CD14-positive monocyte (primary cell): ENCODE measurements at regions not wholly inside any gene's neighbourhood (a gene's known extent, or its start where the extent isn't known, plus 50 kb on each side); places are given as distances from the start of the nearest gene placed in this dataset.

Experiments
- DNase-seq, 3 donors: peaks; one replicate each; pipeline ENCODE4 v3.0.0-alpha.2; 2011 to 2022
- H2AFZ ChIP-seq: 2 replicates; pipeline ENCODE4 v1.6.0; 2012; ENCODE audit warnings: mild to moderate bottlenecking, low read depth, low read length, inconsistent platforms; ENCODE audit not compliant: insufficient read depth, poor library complexity, severe bottlenecking
- H3K27ac ChIP-seq, 2 donors: 1 replicate in 1 of 2; 2 replicates in 1 of 2; pipeline ENCODE4 v1.5.1; 2012 to 2013; ENCODE audit warnings: low read length in 2 of 2, control low read depth in 1 of 2, inconsistent platforms in 1 of 2, low read depth in 1 of 2, mild to moderate bottlenecking in 1 of 2
- H3K27me3 ChIP-seq, 2 donors: one replicate each; pipeline versions ENCODE4 v1.6.0 to v1.6.1; 2011 to 2013; ENCODE audit warnings: low read length in 2 of 2; ENCODE audit not compliant: control insufficient read depth in 2 of 2, insufficient read depth in 2 of 2
- H3K36me3 ChIP-seq, 2 donors: replicated peaks in 1 of 2; 1 replicate in 1 of 2; 2 replicates in 1 of 2; pipeline versions ENCODE4 v1.5.1 to v1.6.1; 2012 to 2013; ENCODE audit warnings: low read length in 2 of 2, control low read depth in 1 of 2, inconsistent platforms in 1 of 2, mild to moderate bottlenecking in 1 of 2; ENCODE audit not compliant: insufficient read depth in 2 of 2, control insufficient read depth in 1 of 2
- H3K4me1 ChIP-seq, 2 donors: 1 replicate in 1 of 2; 2 replicates in 1 of 2; pipeline versions ENCODE4 v1.5.1 to v1.6.1; 2012 to 2013; ENCODE audit warnings: low read length in 2 of 2, control low read depth in 1 of 2, inconsistent platforms in 1 of 2, mild to moderate bottlenecking in 1 of 2, moderate library complexity in 1 of 2; ENCODE audit not compliant: insufficient read depth in 2 of 2, control insufficient read depth in 1 of 2
- H3K4me2 ChIP-seq: replicated peaks from 2 replicates; pipeline ENCODE3; 2012; ENCODE audit warnings: low read length, moderate library complexity, mild to moderate bottlenecking; ENCODE audit not compliant: poor library complexity, severe bottlenecking; ENCODE audit errors: extremely low read depth
- H3K4me3 ChIP-seq, 3 experiments: fragments of 200-600 bp in 1 of 3; sonication (generic) in 1 of 3; replicated peaks in 1 of 3; 1 replicate in 2 of 3; 2 replicates in 1 of 3; pipeline ENCODE4 v1.5.1; 2011 to 2013; ENCODE audit warnings: low read length in 3 of 3, mild to moderate bottlenecking in 3 of 3, control low read depth in 2 of 3, low read depth in 2 of 3, inconsistent platforms in 1 of 3, moderate library complexity in 1 of 3
- H3K79me2 ChIP-seq: 2 replicates; pipeline ENCODE4 v1.6.0; 2012; ENCODE audit warnings: mild to moderate bottlenecking, control low read depth, inconsistent platforms, low read length, moderate library complexity; ENCODE audit not compliant: insufficient read depth
- H3K9ac ChIP-seq: 2 replicates; pipeline ENCODE4 v1.6.0; 2017; ENCODE audit warnings: low read length, mild to moderate bottlenecking; ENCODE audit not compliant: insufficient read depth, poor library complexity, severe bottlenecking
- H3K9me3 ChIP-seq, 2 donors: replicated peaks in 1 of 2; 1 replicate in 1 of 2; 2 replicates in 1 of 2; pipeline versions ENCODE4 v1.5.1 to v1.6.1; 2012 to 2013; ENCODE audit warnings: low read length in 2 of 2, control low read depth in 1 of 2; ENCODE audit not compliant: control insufficient read depth in 1 of 2, insufficient read depth in 1 of 2
- H4K20me1 ChIP-seq: 2 replicates; pipeline ENCODE4 v1.6.0; 2012; ENCODE audit warnings: mild to moderate bottlenecking, low read length, control low read depth, moderate library complexity; ENCODE audit not compliant: insufficient read depth
- H3K27ac Mint-ChIP-seq, 7 donors: one replicate each; pipeline ENCODE4 v1.8.0; 2020; ENCODE audit warnings: mild to moderate bottlenecking in 7 of 7, mixed read lengths in 7 of 7, moderate library complexity in 6 of 7, inconsistent platforms in 2 of 7
- H3K27me3 Mint-ChIP-seq, 3 donors: one replicate each; pipeline ENCODE4 v1.8.0; 2021 to 2022; ENCODE audit warnings: low read depth in 3 of 3, mild to moderate bottlenecking in 3 of 3, mixed read lengths in 3 of 3, moderate library complexity in 3 of 3, inconsistent platforms in 1 of 3
- H3K36me3 Mint-ChIP-seq, 2 donors: one replicate each; pipeline ENCODE4 v1.8.0; 2020; ENCODE audit warnings: mixed read lengths in 2 of 2, inconsistent platforms in 1 of 2, mild to moderate bottlenecking in 1 of 2
- H3K4me1 Mint-ChIP-seq: one replicate; pipeline ENCODE4 v1.8.0; 2020; ENCODE audit warnings: mild to moderate bottlenecking, mixed read lengths
- H3K4me3 Mint-ChIP-seq, 2 donors: one replicate each; pipeline ENCODE4 v1.8.0; 2020; ENCODE audit warnings: mild to moderate bottlenecking in 2 of 2, mixed read lengths in 2 of 2, moderate library complexity in 1 of 2
- H3K9me3 Mint-ChIP-seq, 7 donors: one replicate each; pipeline ENCODE4 v1.8.0; 2020 to 2022; ENCODE audit warnings: mixed read lengths in 7 of 7, mild to moderate bottlenecking in 6 of 7, moderate library complexity in 6 of 7, inconsistent platforms in 2 of 7
- CTCF ChIP-seq: fragments of 200-600 bp; IDR thresholded peaks from one replicate; pipeline ENCODE4 v1.8.0; 2022; ENCODE audit warnings: antibody characterized with exemption, mild to moderate bottlenecking
- WGBS: methylation state at CpG from one replicate; pipeline ENCODE4 v1.1.5; 2013; ENCODE audit warnings: missing lambda C conversion rate; ENCODE audit not compliant: insufficient coverage; 5-methylcytosine and 5-hydroxymethylcytosine counted together
- intact Hi-C, 2 donors: fragments of 100-400 bp; cut with micrococcal nuclease; formaldehyde crosslinking; loops; one replicate each; pipeline versions ENCODE4 v1.15.0 to v1.15.1; 2023

GRCh38 chr2:6353669-6354068 lies 512.0 kb downstream of the CMPK2 start:
- H3K27ac Mint-ChIP-seq, result no peak overlapping the region
- H3K4me3 Mint-ChIP-seq, result no peak overlapping the region
- no peaks in the 10 kb centered on the region for H4K20me1 ChIP-seq
- no peak for DNase-seq
- no peak overlapping the region for H3K4me2 ChIP-seq
- no peaks in the 10 kb centered on the region for H3K36me3 Mint-ChIP-seq
- H3K9me3 Mint-ChIP-seq, result peaks cover 0 to 2% (median 0%) of the 10 kb centered on the region in 7 donors
- H3K27me3 ChIP-seq, result no peaks in the 10 kb centered on the region
- no peak overlapping the region for H3K4me3 ChIP-seq
- no peaks in the 10 kb centered on the region for H3K27me3 Mint-ChIP-seq
- H3K4me1 Mint-ChIP-seq, result no peaks in the 10 kb centered on the region
- no peaks in the 10 kb centered on the region for H3K79me2 ChIP-seq
- TF ChIP-seq CTCF, result no peak
- WGBS, result 95% methylated on average over 3 of the region's 4 CpGs
- no peak overlapping the region for H3K27ac ChIP-seq
- no peaks in the 10 kb centered on the region for H3K4me1 ChIP-seq
- H2AFZ ChIP-seq, result no peak overlapping the region
- intact Hi-C loops, result no loop called here
- no peak overlapping the region for H3K9ac ChIP-seq
- H3K9me3 ChIP-seq, result no peaks in the 10 kb centered on the region
- H3K36me3 ChIP-seq, result no peaks in the 10 kb centered on the region

- no peaks in the 10 kb centered on the region for H3K79me2 ChIP-seq
- no peak overlapping the region for H3K4me3 ChIP-seq
- Mint-ChIP-seq H3K4me1 (no peaks in the 10 kb centered on the region), H3K27me3 (no peaks in the 10 kb centered on the region), H3K9me3 (peaks cover 0 to 2% (median 0%) of the 10 kb centered on the region in 7 donors), H3K36me3 (no peaks in the 10 kb centered on the region), H3K4me3 (no peak overlapping the region), H3K27ac (no peak overlapping the region)
- 100% methylated on average over 2 of the region's 2 CpGs for WGBS
- intact Hi-C loops, result no loop called here
- no peak overlapping the region for H3K9ac ChIP-seq
- H3K27me3 ChIP-seq, result no peaks in the 10 kb centered on the region
- no peaks in the 10 kb centered on the region for H3K4me1 ChIP-seq
- no peak overlapping the region for H3K4me2 ChIP-seq
- no peaks in the 10 kb centered on the region for H3K36me3 ChIP-seq
- TF ChIP-seq CTCF, result no peak
- no peaks in the 10 kb centered on the region for H4K20me1 ChIP-seq
- no peak for DNase-seq
- no peak overlapping the region for H3K27ac ChIP-seq
- no peaks in the 10 kb centered on the region for H3K9me3 ChIP-seq
- H2AFZ ChIP-seq, result no peak overlapping the region
Measured at GRCh38 chr2:6354546-6354945, 511.2 kb downstream of the CMPK2 start.
